Stimulated activated CD8-positive, alpha-beta memory T cell treated with anti-CD3 and anti-CD28 coated beads, Interleukin-12 subunit alpha, Interleukin-12 subunit beta, amount 100 ng/mL, for 1 hour (primary cell): ENCODE measurements at regions not wholly inside any gene's neighbourhood (a gene's known extent, or its start where the extent isn't known, plus 50 kb on each side); places are given as distances from the start of the nearest gene placed in this dataset.

ENCODE experiments used
- DNase-seq: peaks from one replicate; pipeline ENCODE4 v3.0.0-alpha.2; 2020; ENCODE audit warnings: low read depth

GRCh38 chr4:14446904-14447303 is 555.4 kb upstream of the CPEB2 start:
- no peak for DNase-seq

GRCh38 chr4:14449308-14449707 is 553.0 kb upstream of the CPEB2 start:
- no peak for DNase-seq

GRCh38 chr4:14452001-14452400 is 550.3 kb upstream of the CPEB2 start:
- DNase-seq, result no peak

GRCh38 chr4:14452764-14453163 is 549.5 kb upstream of the CPEB2 start:
- DNase-seq, result no peak

- no peak for DNase-seq
These were observed 543.8 kb upstream of the CPEB2 start for GRCh38 chr4:14458463-14458862.

GRCh38 chr4:14465057-14465456 is 537.2 kb upstream of the CPEB2 start:
- DNase-seq, result no peak

GRCh38 chr4:14465507-14465906 is 536.8 kb upstream of the CPEB2 start:
- DNase-seq, result no peak

GRCh38 chr4:14478504-14478903 is 523.8 kb upstream of the CPEB2 start:
- no peak for DNase-seq

GRCh38 chr4:14496408-14496807 is 505.9 kb upstream of the CPEB2 start:
- no peak for DNase-seq

- no peak for DNase-seq
These were observed 505.3 kb upstream of the CPEB2 start for GRCh38 chr4:14496969-14497368.

- no peak for DNase-seq
These were observed 498.1 kb upstream of the CPEB2 start for GRCh38 chr4:14504162-14504561.

GRCh38 chr4:14513471-14513870 is 488.8 kb upstream of the CPEB2 start:
- no peak for DNase-seq

- no peak for DNase-seq
These were observed 486.7 kb upstream of the CPEB2 start for GRCh38 chr4:14515556-14515955.

GRCh38 chr4:14518136-14518535 is 484.1 kb upstream of the CPEB2 start:
- no peak for DNase-seq

- no peak for DNase-seq
These were observed 482.1 kb upstream of the CPEB2 start for GRCh38 chr4:14520171-14520570.

GRCh38 chr4:14524276-14524675 is 478.0 kb upstream of the CPEB2 start:
- no peak for DNase-seq

GRCh38 chr4:14528918-14529317 is 473.4 kb upstream of the CPEB2 start:
- no peak for DNase-seq

- DNase-seq, result no peak
These were observed 472.6 kb upstream of the CPEB2 start for GRCh38 chr4:14529653-14530052.

GRCh38 chr4:14532436-14532835 is 469.8 kb upstream of the CPEB2 start:
- DNase-seq, result no peak

- no peak for DNase-seq
These were observed 463.0 kb upstream of the CPEB2 start for GRCh38 chr4:14539246-14539645.

GRCh38 chr4:14545163-14545562 is 457.1 kb upstream of the CPEB2 start:
- no peak for DNase-seq

- no peak for DNase-seq
These were observed 456.5 kb upstream of the CPEB2 start for GRCh38 chr4:14545807-14546206.

- DNase-seq, result no peak
These were observed 450.2 kb upstream of the CPEB2 start for GRCh38 chr4:14552119-14552518.

- DNase-seq, result no peak
These were observed 442.6 kb upstream of the CPEB2 start for GRCh38 chr4:14559646-14560045.

GRCh38 chr4:14560577-14560976 is 441.7 kb upstream of the CPEB2 start:
- DNase-seq, result no peak
